GM12891 (cell line): ENCODE measurements at regions not wholly inside any gene's neighbourhood (a gene's known extent, or its start where the extent isn't known, plus 50 kb on each side); places are given as distances from the start of the nearest gene placed in this dataset.

Source experiments
- POLR2A ChIP-seq: IDR thresholded peaks from 2 replicates; pipeline ENCODE4 v1.6.1; 2011; ENCODE audit warnings: low read depth, low read length, control low read depth
- POLR2AphosphoS5 ChIP-seq: IDR thresholded peaks from 2 replicates; pipeline ENCODE4 v1.6.1; 2011; ENCODE audit warnings: low read depth, low read length, control low read depth
- POU2F2 ChIP-seq: IDR thresholded peaks from 2 replicates; pipeline ENCODE4 v1.6.1; 2011; ENCODE audit warnings: low read depth, mild to moderate bottlenecking, control low read depth, low read length, moderate library complexity
- SPI1 ChIP-seq: IDR thresholded peaks from 2 replicates; pipeline ENCODE4 v1.6.1; 2011; ENCODE audit warnings: low read depth, low read length, control low read depth
- TAF1 ChIP-seq: IDR thresholded peaks from 2 replicates; pipeline ENCODE4 v1.6.1; 2011; ENCODE audit warnings: low read depth, low read length, control low read depth

- TF ChIP-seq POLR2A: no peak
- TF ChIP-seq POLR2AphosphoS5: no peak
- no peak for TF ChIP-seq TAF1
- TF ChIP-seq POU2F2: no peak
- no peak for TF ChIP-seq SPI1
Measured at GRCh38 chr5:25358919-25359318, 714.1 kb upstream of the CDH10 start.
